ENCODE measurements at regions not wholly inside any gene's neighbourhood (a gene's known extent, or its start where the extent isn't known, plus 50 kb on each side); places are given as distances from the start of the nearest gene placed in this dataset.

DNA sequence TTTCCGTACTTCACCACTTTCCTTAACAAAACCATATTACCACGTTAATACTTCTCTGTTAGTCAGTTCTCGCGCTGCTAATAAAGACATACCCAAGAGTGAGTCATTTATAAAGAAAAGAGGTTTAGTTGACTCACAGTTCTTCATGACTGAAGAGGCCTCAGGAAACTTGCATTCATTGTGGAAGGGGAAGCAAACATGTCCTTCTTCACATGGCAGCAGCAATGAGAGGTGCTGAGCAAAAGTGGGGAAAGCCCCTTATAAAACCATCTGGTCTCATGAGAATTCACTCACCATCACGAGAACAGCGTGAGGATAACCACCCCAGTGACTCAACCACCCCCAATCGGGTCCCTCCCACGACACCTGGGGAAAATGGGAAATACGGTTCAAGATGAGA is 289.8 kb upstream of the CLNK start:
- no peak for DNase-seq

DNA sequence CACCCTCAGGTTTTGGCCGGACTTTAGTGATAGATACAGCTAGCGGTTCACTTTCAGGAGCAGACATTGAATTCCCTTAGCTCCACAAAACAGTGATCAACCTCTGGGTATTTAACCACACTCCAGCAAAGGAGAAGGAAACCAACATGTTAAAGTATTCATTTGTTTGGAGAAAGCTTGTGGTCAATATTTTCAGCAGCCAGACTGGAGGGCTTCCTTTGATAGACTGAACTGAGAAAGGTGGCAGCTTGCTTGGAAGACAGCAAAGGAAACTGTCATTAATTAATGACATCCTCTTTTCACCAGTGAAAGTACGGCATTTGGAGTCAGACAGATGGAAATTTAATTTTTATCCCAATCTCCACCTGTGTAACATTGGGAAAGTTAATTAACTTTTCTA is 289.1 kb upstream of the CLNK start:
- DNase-seq = no peak

DNA sequence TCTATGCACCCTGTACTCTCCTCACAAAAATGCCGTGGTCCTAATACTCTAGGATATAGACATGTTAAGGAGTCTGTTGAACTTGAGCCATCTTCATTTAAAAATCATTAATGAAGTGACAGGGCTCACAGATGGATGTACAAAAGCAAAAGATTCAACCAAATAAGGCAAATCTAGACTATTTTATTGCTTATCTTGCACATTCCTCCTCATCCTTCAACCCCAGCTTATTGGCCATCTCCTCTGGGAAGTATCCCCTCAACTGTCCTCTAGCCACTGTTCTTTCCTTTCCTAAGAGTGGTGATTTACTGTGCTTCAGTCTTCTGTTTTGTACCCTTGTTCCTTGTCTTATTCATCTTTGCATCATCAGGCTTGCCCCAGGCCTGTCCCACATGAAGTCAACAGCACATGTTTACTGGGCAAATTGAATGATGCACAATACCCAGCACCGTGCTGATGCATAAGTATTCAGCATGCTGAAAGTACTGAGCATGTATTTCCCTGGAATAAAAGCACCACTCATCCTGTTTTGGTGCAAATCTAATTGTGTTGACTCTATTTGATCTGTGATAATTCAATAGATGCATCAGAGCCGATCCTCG is 287.3 kb upstream of the CLNK start:
- no peak for DNase-seq

DNA sequence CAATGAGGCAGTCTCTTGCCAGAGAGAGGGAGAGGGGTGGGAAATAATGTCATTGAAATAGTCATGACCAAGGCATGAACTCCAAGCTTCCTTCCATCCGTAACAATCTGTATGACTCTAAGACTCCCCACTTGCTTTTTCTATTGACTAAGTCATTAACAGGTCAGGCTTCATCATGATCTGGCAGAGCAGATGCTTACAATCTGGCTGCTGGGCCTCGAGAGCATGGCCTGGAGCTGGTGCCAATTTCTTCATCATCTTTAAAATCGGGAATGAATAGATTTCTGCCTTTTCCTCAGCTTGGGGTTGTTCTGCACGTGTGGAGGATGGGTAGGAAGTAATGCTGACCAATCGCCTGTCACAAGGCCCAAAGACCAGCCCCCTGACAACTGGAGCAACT is 280.6 kb upstream of the CLNK start:
- no peak for DNase-seq

DNA sequence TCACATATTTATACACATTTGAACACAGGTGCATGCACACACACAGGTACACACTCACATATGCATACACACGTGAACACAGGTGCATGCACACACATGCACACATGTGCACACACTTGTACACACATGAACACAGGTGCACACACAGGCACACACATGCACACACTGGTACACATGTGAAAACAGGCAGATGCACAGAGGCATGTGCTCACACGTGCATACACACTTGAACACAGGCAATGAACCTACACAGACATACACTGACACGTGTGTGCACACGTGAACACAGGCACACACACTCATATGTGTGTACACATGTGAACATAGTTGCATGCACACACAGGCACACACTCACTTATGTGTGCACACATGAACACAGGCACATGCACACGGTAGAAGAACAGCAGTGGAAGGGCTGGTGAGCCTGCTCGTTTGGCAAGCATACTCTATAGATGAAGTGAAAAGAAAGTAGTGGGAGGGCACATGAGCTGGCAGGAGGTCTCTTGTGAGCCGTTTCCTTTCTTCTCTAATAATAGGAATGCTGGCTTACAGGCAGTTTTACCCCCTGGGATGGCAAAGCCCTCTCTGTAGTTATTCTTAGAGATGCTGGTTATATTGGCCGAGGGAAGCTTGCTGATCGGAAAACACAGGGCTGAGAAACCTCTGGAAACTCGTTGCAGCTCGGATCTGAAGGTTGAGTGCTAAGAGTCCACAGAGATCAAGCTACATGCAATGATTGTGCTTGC is 279.6 kb upstream of the CLNK start:
- DNase-seq = no peak

DNA sequence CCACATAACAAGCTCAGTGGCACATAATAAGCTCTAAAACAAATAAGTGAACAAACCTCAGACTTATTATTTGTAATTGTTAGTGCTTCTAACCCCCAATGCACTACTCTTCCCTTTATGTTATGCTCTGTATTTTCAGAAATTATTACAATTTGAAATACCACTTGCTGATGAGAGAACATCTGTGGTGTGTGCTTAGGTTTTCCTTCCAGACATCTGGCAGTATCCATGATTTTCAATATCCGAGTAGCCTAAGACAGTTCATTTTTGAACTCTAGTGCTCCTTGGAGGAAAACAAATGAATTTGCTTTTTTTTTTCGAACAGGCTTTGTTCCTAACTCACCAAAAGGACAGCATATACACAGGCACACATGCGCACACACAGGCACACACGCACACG is 278.7 kb upstream of the CLNK start:
- no peak for DNase-seq

DNA sequence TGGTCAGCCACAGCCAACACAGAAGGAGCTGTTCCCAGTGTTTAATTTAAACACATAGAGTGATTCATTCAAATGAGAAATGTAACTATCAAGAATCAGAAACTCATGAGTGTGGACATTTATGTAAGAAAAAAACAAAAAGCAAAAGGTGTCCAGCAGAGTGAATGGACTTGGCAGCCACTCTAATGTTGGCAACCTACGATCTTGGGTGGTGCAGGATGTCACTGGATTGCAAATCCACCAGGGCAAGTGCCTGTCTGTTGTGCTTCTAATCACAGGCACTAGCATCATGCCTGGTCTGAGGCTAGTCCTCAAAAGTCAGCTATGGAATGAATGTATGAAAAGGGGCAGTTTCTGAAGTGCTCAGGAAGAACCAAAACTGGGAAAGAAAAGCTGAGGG is 277.7 kb upstream of the CLNK start:
- DNase-seq = no peak

DNA sequence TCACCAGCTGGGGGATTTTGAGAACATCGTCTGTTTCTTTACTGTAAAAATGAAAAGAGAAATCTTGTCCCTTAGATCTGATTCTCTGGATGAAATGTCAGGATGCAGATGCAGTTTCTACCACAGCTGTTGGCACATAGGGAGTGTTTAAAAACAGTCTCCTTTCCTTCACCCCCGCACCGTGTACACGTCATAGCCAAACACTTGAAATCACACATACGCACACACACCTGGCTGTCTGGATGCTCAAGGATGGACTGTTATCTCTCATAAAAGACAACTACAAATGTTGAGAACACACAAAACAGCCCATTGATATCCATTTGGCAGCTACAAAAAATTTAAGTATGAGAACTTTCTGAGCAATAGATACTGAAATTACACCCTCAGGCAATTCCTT is 275.8 kb upstream of the CLNK start:
- no peak for DNase-seq

DNA sequence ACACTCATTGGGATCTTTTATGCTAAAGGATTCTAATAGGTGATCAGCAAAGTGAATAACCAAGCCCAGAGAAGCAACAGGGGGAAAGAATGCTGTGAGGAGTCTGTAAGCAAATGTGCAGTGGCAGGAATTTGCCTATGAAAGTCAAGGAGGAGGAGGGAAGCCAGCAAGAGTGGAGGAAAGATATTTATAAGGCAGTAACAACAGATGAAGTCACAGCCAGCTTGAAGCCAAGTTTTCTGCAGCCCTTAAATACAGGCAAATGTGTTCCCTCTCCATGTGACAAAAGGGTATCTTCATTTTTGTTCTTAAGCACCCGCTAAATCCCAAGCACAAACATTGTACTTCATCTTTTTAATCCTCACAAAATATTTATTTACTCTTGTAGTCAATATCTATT is 275.0 kb upstream of the CLNK start:
- DNase-seq = no peak

DNA sequence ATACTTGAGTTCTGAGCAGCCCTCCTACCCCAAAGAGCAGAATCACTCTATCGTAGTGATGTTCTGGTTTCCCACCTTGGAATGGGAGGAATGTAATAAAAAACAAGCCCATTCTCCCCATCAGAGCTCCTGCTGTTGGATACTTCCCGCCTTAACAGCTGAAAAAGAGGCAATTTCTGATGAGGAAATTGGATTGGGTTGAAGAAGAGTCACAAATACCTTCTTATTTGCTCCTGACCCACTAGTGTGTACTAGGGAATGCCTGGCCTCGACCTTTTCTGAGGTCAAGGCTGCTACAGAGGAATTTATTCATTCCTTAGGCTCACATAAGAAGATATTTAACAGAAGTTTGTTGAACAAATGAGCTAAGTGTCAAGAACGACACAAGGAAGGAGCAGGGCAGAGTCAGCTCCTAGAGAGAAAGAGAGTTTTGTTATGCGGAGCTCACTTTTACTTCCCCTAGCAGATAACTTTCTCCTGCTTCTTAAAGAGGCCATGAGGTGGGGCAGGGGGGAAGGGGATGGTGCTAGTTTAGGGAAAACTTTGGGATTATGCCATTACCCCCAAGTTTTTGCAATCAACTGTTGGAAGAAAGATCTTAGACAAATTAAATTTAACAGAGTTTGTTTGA is 273.8 kb upstream of the CLNK start:
- no peak for DNase-seq

DNA sequence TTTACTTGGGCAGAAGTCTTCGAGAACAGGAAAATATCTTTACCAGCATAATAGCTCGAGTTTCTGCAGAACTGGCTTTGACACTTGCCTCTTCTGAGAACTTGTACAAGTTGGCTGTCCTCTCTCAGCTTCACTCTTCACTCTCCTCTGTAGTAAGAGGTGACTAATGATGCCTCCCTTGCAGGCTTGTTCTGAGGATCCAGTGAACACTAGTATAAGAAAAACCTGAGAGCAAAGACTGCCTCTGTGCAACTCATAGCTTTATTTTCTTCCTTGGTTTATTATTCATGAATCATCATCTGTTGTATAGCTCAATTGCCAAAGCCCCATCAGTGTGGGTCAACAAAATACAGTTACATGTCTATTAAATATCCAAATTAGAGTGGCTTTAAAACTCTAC is 266.7 kb upstream of the CLNK start:
- no peak for DNase-seq

DNA sequence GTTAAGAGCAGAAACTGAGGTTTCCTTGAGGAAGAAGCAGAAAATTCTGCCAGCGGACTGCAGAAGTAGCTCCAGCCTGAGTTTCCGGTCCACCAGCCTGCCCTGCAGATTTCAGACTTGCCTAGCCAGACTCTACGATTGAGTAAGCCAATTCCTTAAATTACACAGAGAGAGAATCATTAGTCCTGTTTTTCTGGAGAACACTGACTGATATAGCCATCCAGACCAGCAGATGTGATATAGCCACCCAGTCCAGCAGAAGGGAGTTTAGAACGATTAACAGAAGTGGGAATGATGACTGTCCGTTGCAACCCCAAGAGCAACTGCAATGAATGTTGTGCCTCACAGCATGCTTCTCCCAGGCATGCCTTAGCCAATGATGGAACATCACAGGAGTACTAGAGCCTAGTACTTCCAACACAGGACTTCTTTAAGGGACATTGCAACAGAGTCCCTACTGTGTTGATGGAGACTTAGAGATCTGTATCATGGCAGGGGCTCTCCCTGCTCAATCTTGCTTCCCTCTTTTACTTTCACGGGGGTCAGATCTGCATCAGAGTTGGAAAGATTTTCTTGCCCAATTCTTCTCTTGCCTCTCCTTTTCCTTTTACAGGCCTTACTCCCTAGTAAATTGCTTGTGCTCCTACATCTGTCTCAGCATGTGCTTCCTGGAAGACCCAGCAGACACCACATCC is 264.6 kb upstream of the CLNK start:
- no peak for DNase-seq

DNA sequence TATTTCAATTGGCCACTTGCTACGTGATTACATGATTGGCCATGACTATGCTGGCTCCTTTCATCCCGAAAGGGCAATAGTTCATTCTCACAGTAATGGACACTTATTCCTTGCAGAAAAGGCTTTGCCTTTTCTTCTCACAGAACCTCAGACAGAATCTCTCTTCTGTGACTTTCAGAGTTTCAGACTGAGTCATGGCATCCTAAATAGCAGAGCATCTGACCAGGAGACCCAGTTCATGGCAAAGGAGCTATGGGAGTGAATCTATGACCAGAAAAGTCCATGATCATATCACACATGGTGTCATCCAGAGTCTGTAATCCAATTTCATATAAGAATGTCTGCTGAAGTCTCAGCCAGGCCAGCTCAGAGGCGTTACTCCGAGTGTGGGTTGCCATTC is 263.3 kb upstream of the CLNK start:
- no peak for DNase-seq

DNA sequence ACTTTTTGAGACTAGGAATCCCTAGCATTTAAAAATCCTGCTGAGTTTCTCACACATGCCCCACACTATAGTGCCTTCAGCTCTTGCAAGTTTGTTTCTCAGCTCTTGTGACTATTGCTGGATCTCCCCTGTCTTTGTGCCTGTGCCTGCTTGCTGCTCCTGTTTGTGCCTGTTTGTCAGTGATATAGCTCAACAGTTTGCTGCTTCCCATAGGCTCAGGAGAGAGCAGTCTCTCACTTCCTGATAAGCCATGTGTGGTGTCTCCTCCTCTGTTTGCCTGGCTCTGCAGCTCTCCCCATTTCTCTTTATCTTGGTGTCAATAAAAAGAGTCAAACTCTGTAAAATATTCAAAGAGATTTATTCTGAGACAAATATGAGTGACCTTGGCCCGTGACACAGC is 259.8 kb upstream of the CLNK start:
- no peak for DNase-seq

DNA sequence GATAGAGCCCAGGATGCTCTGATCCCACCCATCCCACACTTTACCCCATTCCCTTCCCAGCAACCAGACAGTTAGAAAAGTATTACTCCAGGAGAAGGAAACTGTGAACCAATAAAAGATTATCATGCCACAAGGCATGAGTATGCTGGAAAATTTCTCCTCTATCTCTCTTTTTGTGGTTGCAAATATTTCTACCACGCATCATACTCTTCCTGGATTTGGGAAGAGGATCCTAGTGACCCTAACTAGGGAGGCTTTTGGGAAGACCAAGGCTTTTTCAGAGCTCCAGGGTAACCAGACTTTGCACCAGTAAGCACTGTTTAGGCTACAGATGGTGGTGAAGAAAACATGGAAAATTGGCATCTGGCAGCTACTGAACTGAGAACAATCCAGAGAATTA is 257.6 kb upstream of the CLNK start:
- DNase-seq = no peak

DNA sequence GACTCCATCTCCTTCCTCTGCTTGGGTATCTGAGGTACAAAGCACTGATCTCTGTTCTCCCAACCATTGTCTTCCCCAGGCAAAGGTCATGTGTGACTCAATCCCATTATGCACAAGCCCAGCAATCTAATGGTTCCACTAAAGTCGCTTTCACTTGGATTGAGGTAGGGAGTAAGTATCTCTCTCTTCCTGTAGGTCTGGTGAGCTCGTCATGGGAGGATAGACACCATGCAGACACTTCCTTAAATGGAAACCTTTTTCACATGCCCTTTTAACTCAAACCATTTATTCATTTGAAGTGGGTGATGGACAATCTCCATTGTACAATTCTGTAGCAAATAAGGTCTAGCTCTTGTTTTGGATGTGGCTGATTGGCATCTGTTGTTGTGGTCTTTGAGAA is 245.2 kb upstream of the CLNK start:
- DNase-seq = no peak

DNA sequence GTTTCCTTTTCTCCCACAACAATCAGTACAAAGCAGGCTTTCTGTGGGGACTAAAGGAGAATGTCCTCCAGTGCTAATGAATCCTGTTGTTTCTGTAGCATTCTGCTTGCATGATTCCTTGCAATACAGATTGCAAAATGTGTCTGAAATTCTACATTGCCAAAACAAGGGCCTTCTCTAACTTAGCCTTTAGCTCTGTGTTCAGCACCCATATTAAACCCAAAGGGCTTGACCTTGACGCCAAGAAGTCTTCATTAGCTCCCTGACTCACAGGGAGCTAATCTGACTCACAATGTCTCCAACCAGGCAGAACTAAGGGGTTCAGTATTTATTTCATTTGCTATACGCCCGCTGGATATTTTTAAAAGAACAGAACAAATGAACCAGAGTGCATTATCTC is 241.4 kb upstream of the CLNK start:
- no peak for DNase-seq

DNA sequence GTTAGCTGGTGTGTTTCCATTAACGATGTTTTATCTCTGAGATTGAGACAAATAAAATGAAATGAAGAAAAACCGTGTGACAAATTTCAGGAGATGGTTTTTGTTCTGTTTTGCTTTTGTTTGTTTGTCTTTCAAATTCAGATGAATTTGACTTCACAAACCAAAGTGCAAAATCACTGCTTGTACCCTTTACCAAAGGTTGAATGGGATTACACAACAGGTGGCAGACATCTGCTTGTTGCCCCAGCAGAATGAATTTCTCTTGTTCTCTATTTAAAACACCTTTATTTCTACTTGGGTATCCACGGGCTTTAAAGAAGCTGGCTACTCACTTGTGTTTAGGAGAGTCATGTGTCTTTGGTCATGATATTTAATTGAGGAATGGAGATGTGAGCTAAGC is 239.7 kb upstream of the CLNK start:
- no peak for DNase-seq

DNA sequence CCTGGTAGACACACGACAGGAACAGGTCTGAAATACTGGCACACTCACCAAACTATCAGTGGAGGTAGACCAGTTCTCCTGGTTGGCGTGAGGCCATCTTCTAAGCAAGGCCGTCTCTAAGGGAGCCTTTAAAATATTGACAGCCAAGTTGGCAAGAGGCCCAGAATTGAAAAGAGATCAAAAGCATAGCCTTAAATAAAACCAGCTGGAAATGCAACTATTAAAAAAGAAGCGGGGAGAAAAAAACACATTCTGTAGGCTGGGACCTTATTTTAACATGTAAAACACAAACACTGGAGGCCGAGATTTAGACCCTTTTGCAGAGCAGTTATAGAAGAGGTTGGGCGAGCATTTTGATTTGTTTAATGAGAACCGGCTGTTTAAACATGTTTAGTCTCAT is 233.0 kb upstream of the CLNK start:
- DNase-seq = no peak

DNA sequence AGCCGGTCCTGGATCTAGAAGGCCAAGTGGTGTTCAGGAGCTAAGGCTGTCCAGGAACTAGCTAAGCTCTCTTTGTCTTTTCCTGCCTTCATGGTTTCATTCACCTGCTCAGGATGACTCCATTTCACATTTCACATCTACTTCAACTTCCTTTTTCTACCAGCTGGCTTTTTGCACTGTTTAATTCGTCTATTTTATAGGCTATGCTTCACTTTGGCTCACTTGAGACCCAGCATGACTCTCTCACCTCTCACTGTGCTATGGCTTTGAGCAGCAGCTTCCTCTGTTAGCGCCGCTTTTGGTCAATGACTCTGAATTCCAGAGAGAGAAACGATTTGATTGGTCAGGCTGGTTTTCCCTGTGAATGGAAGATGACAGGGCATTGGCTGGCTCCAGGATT is 213.5 kb upstream of the CLNK start:
- DNase-seq = no peak

DNA sequence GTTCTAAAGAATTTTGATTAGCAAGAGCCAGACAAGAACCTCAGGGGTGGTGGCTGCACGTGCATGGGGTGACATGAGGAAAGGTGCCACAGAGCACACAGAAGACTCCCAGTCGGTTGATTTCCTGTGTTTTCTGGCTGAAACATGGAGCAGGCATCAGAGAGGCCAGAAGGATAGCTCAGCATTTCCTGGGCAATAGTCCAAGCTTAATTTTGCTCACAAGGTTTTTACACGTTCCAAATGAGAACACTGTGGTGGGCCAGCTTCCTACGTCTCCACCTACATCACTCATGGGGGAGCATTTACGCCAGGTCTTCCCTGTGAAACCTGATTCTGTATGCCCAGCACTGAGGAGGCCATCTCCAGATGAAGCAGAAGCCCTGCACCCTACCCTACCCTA is 212.5 kb upstream of the CLNK start:
- DNase-seq = no peak

DNA sequence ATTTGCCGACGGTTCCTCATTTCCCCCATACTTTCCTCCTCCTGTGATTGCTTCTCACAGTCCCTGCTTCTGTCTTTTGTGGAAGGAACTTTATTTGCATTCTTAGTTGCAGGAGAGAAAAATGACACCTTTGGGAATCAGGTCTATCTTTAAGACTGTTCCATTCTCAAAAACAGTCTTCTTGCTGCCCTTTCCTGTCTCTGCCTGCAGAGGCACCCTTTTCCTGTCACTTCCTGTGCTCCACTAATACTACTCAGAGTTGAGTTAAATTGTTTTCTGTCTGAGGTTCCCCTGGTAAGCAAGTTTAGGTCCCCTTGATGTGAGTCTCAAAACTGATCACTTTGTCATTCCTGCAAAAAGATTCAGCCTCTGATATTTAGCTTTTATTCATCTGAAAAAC is 208.8 kb upstream of the CLNK start:
- DNase-seq = no peak

DNA sequence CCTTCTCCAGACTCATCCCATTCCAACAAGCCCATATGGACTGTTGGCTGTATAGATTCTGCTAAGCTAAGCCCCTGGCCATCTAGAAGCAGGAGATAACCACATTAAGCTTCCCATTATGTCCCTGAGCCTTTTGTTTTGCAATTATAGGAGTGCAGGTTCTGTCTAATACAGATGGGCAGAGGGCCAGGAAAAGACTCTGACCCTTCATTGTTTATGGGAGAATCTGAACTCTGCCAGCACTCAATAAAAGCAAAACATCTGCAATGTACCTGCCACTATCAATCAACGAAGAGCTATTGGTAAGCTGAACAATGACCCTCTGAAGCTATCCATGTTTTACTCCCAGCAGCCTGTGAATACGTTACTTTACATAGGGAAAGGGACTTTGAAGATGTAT is 207.3 kb upstream of the CLNK start:
- no peak for DNase-seq

DNA sequence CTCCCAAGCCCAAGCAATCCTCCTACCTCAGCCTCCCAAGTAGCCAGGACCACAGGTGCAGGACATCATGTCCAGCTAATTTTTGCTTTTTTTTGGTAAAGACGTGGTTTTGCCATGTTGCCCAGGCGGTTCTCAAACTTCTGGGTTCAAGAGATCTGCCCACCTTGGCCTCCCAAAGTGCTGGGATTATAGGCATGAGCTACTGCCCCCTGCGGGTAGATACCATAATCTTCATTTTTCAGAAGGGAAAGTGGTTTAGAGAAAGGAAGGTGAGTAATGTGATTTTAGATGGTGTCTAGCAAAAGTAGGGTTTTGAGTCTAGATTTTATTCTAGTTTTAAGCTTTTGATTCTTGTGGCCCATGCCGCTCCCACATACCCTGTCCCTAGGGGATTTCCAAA is 205.3 kb upstream of the CLNK start:
- no peak for DNase-seq

Data from CD4-positive, alpha-beta T cell treated with Interleukin-12 subunit alpha and Interleukin-12 subunit beta, for 1 hour (primary cell).